Femur (tissue), 1 donor: ENCODE measurements at regions not wholly inside any gene's neighbourhood (a gene's known extent, or its start where the extent isn't known, plus 50 kb on each side); places are given as distances from the start of the nearest gene placed in this dataset.
"Not testable (repeated sequence)": the region's sequence is repeated elsewhere in the genome, so short reads cannot be mapped to it uniquely, and the experiment has no call there.

Experiments used
- DNase-seq: peaks from one replicate; pipeline ENCODE4 v3.0.0-alpha.2; 2017

GRCh38 chr1:184851822-184852746 is 97.4 kb upstream of the EDEM3 start:
- DNase-seq = no peak

GRCh38 chr1:184843732-184844495 is 89.3 kb upstream of the EDEM3 start:
- DNase-seq = no peak

- no peak for DNase-seq
These were observed 85.9 kb upstream of the EDEM3 start for GRCh38 chr1:184840596-184840995.

- peak; percentile 91 for DNase-seq
These were observed 83.9 kb upstream of the EDEM3 start for GRCh38 chr1:184838504-184838951.

GRCh38 chr1:184836934-184837895 is 82.6 kb upstream of the EDEM3 start:
- peak; percentile 61 for DNase-seq

- no peak for DNase-seq
These were observed 81.5 kb upstream of the EDEM3 start for GRCh38 chr1:184836141-184836540.

GRCh38 chr1:184833994-184834393 is 79.3 kb upstream of the EDEM3 start:
- not testable (repeated sequence) for DNase-seq

- DNase-seq = no peak
These were observed 77.9 kb upstream of the EDEM3 start for GRCh38 chr1:184832517-184832916.

- DNase-seq = not testable (repeated sequence)
These were observed 74.8 kb upstream of the EDEM3 start for GRCh38 chr1:184829496-184829895.

- DNase-seq = no peak
These were observed 73.7 kb upstream of the EDEM3 start for GRCh38 chr1:184828369-184828717.

GRCh38 chr1:184827600-184828368 is 73.1 kb upstream of the EDEM3 start:
- DNase-seq = no peak

GRCh38 chr1:184826001-184826400 is 71.3 kb upstream of the EDEM3 start:
- DNase-seq = no peak

GRCh38 chr1:184825571-184825970 is 70.9 kb upstream of the EDEM3 start:
- DNase-seq = no peak

GRCh38 chr1:184824691-184825323 is 70.1 kb upstream of the EDEM3 start:
- no peak for DNase-seq

GRCh38 chr1:184823080-184823479 is 68.4 kb upstream of the EDEM3 start:
- DNase-seq = no peak

GRCh38 chr1:184822267-184822666 is 67.6 kb upstream of the EDEM3 start:
- no peak for DNase-seq

GRCh38 chr1:184821658-184822057 is 67.0 kb upstream of the EDEM3 start:
- DNase-seq = no peak

- no peak for DNase-seq
These were observed 66.3 kb upstream of the EDEM3 start for GRCh38 chr1:184820956-184821355.

- no peak for DNase-seq
These were observed 65.6 kb upstream of the EDEM3 start for GRCh38 chr1:184820218-184820750.

GRCh38 chr1:184818646-184819045 is 64.0 kb upstream of the EDEM3 start:
- DNase-seq = no peak

GRCh38 chr1:184817003-184817402 is 62.3 kb upstream of the EDEM3 start:
- not testable (repeated sequence) for DNase-seq
